Parathyroid adenoma (tissue), 2 donors: ENCODE measurements at regions not wholly inside any gene's neighbourhood (a gene's known extent, or its start where the extent isn't known, plus 50 kb on each side); places are given as distances from the start of the nearest gene placed in this dataset.

ENCODE experiments used
- H2AFZ ChIP-seq: fragments of 300-600 bp; sonication (generic); one replicate; pipeline ENCODE4 v1.7.0; 2017; ENCODE audit warnings: antibody characterized with exemption, mild to moderate bottlenecking
- H3K27ac ChIP-seq: fragments of 300-600 bp; sonication (generic); one replicate; pipeline ENCODE4 v1.7.0; 2017
- H3K27me3 ChIP-seq: fragments of 300-600 bp; sonication (generic); one replicate; pipeline ENCODE4 v1.7.0; 2017; ENCODE audit warnings: low read length; ENCODE audit not compliant: control insufficient read depth, insufficient read depth
- H3K36me3 ChIP-seq: fragments of 300-600 bp; sonication (generic); one replicate; pipeline ENCODE4 v1.7.0; 2017; ENCODE audit warnings: low read length; ENCODE audit not compliant: control insufficient read depth, insufficient read depth
- H3K4me1 ChIP-seq: fragments of 300-600 bp; sonication (generic); one replicate; pipeline ENCODE4 v1.7.0; 2017; ENCODE audit warnings: control low read depth
- H3K4me2 ChIP-seq: fragments of 300-600 bp; sonication (generic); one replicate; pipeline ENCODE4 v1.7.0; 2017; ENCODE audit warnings: low read length
- H3K4me3 ChIP-seq: fragments of 300-600 bp; sonication (generic); one replicate; pipeline ENCODE4 v1.7.0; 2017; ENCODE audit warnings: low read depth, low read length
- H3K79me2 ChIP-seq: fragments of 300-600 bp; sonication (generic); one replicate; pipeline ENCODE4 v1.7.0; 2017; ENCODE audit warnings: control low read depth
- H3K9ac ChIP-seq: fragments of 300-600 bp; sonication (generic); one replicate; pipeline ENCODE4 v1.7.0; 2017; ENCODE audit warnings: mild to moderate bottlenecking
- H3K9me3 ChIP-seq: fragments of 300-600 bp; sonication (generic); one replicate; pipeline ENCODE4 v1.7.0; 2017; ENCODE audit warnings: low read length; ENCODE audit not compliant: control insufficient read depth
- CTCF ChIP-seq: fragments of 300-600 bp; sonication (generic); IDR thresholded peaks from one replicate; pipeline ENCODE4 v1.7.0; 2017; ENCODE audit warnings: antibody characterized with exemption, mild to moderate bottlenecking
- donor health status: primary hyperparathyroidism.

GRCh38 chr16:9644258-9644657 is 538.0 kb downstream of the GRIN2A start:
- no peaks in the 10 kb centered on the region for H3K27me3 ChIP-seq
- no peak overlapping the region for H3K4me2 ChIP-seq
- H3K9me3 ChIP-seq: no peaks in the 10 kb centered on the region
- no peak overlapping the region for H3K27ac ChIP-seq
- H3K4me1 ChIP-seq: no peaks in the 10 kb centered on the region
- no peak overlapping the region for H3K9ac ChIP-seq
- TF ChIP-seq CTCF: no peak
- no peak overlapping the region for H2AFZ ChIP-seq
- H3K36me3 ChIP-seq: no peaks in the 10 kb centered on the region
- H3K79me2 ChIP-seq: no peaks in the 10 kb centered on the region
- H3K4me3 ChIP-seq: no peak overlapping the region

GRCh38 chr16:9645911-9646310 is 536.3 kb downstream of the GRIN2A start:
- H3K27me3 ChIP-seq: no peaks in the 10 kb centered on the region
- H3K9ac ChIP-seq: no peak overlapping the region
- H3K79me2 ChIP-seq: no peaks in the 10 kb centered on the region
- no peaks in the 10 kb centered on the region for H3K36me3 ChIP-seq
- no peak overlapping the region for H3K27ac ChIP-seq
- H3K4me3 ChIP-seq: no peak overlapping the region
- H3K9me3 ChIP-seq: no peaks in the 10 kb centered on the region
- H3K4me1 ChIP-seq: no peaks in the 10 kb centered on the region
- no peak for TF ChIP-seq CTCF
- no peak overlapping the region for H3K4me2 ChIP-seq
- H2AFZ ChIP-seq: no peak overlapping the region

GRCh38 chr16:9647981-9648701 is 534.1 kb downstream of the GRIN2A start:
- no peaks in the 10 kb centered on the region for H3K9me3 ChIP-seq
- peak overlapping the region; percentile 9 for H3K4me2 ChIP-seq
- H3K27me3 ChIP-seq: no peaks in the 10 kb centered on the region
- no peak overlapping the region for H2AFZ ChIP-seq
- H3K27ac ChIP-seq: no peak overlapping the region
- no peak overlapping the region for H3K4me3 ChIP-seq
- H3K9ac ChIP-seq: no peak overlapping the region
- H3K79me2 ChIP-seq: no peaks in the 10 kb centered on the region
- H3K4me1 ChIP-seq: no peaks in the 10 kb centered on the region
- H3K36me3 ChIP-seq: no peaks in the 10 kb centered on the region
- TF ChIP-seq CTCF: peak; percentile 45

- no peaks in the 10 kb centered on the region for H3K36me3 ChIP-seq
- no peaks in the 10 kb centered on the region for H3K9me3 ChIP-seq
- no peaks in the 10 kb centered on the region for H3K79me2 ChIP-seq
- H3K27ac ChIP-seq: no peak overlapping the region
- TF ChIP-seq CTCF: no peak
- no peak overlapping the region for H3K4me3 ChIP-seq
- no peak overlapping the region for H3K9ac ChIP-seq
- H3K27me3 ChIP-seq: no peaks in the 10 kb centered on the region
- no peak overlapping the region for H3K4me2 ChIP-seq
- no peak overlapping the region for H2AFZ ChIP-seq
- H3K4me1 ChIP-seq: no peaks in the 10 kb centered on the region
These were observed 531.9 kb downstream of the GRIN2A start for GRCh38 chr16:9650284-9650683.

- H3K36me3 ChIP-seq: no peaks in the 10 kb centered on the region
- TF ChIP-seq CTCF: no peak
- H3K9me3 ChIP-seq: no peaks in the 10 kb centered on the region
- H2AFZ ChIP-seq: no peak overlapping the region
- H3K27ac ChIP-seq: no peak overlapping the region
- no peaks in the 10 kb centered on the region for H3K27me3 ChIP-seq
- H3K79me2 ChIP-seq: no peaks in the 10 kb centered on the region
- H3K4me2 ChIP-seq: no peak overlapping the region
- H3K4me1 ChIP-seq: no peaks in the 10 kb centered on the region
- no peak overlapping the region for H3K9ac ChIP-seq
- no peak overlapping the region for H3K4me3 ChIP-seq
These were observed 527.2 kb downstream of the GRIN2A start for GRCh38 chr16:9655051-9655450.
